ENCODE measurements at regions not wholly inside any gene's neighbourhood (a gene's known extent, or its start where the extent isn't known, plus 50 kb on each side); places are given as distances from the start of the nearest gene placed in this dataset.
"Not testable (repeated sequence)": the region's sequence is repeated elsewhere in the genome, so short reads cannot be mapped to it uniquely, and the experiment has no call there.

- DNase-seq = no peak
These were observed 883.6 kb downstream of the KCNJ2 start for GRCh38 chr17:71052971-71053370.

GRCh38 chr17:71055128-71055527 lies 885.8 kb downstream of the KCNJ2 start:
- DNase-seq = no peak

- no peak for DNase-seq
These were observed 888.1 kb downstream of the KCNJ2 start for GRCh38 chr17:71057448-71057847.

- no peak for DNase-seq
These were observed 888.6 kb downstream of the KCNJ2 start for GRCh38 chr17:71057938-71058337.

GRCh38 chr17:71063127-71063526 lies 893.8 kb downstream of the KCNJ2 start:
- DNase-seq = no peak

- DNase-seq = no peak
These were observed 894.2 kb downstream of the KCNJ2 start for GRCh38 chr17:71063559-71063958.

GRCh38 chr17:71067669-71068407 lies 898.5 kb downstream of the KCNJ2 start:
- no peak for DNase-seq

GRCh38 chr17:71068408-71068750 lies 899.0 kb downstream of the KCNJ2 start:
- DNase-seq = no peak

- DNase-seq = no peak
These were observed 901.7 kb downstream of the KCNJ2 start for GRCh38 chr17:71071041-71071440.

GRCh38 chr17:71071837-71072236 lies 902.5 kb downstream of the KCNJ2 start:
- no peak for DNase-seq

GRCh38 chr17:71080937-71081336 lies 911.6 kb downstream of the KCNJ2 start:
- DNase-seq = no peak

GRCh38 chr17:71081666-71082065 lies 912.3 kb downstream of the KCNJ2 start:
- DNase-seq = no peak

- DNase-seq = no peak
These were observed 914.9 kb downstream of the KCNJ2 start for GRCh38 chr17:71084219-71084618.

GRCh38 chr17:71084838-71085237 lies 915.5 kb downstream of the KCNJ2 start:
- no peak for DNase-seq

GRCh38 chr17:71085238-71086033 lies 916.1 kb downstream of the KCNJ2 start:
- DNase-seq = no peak

GRCh38 chr17:71089431-71089830 lies 920.1 kb downstream of the KCNJ2 start:
- no peak for DNase-seq

GRCh38 chr17:71098071-71098470 lies 928.7 kb downstream of the KCNJ2 start:
- no peak for DNase-seq

GRCh38 chr17:71099003-71099714 lies 929.8 kb downstream of the KCNJ2 start:
- DNase-seq = no peak

- DNase-seq = no peak
These were observed 933.4 kb downstream of the KCNJ2 start for GRCh38 chr17:71102777-71103176.

- DNase-seq = no peak
These were observed 934.9 kb downstream of the KCNJ2 start for GRCh38 chr17:71104225-71104624.

- not testable (repeated sequence) for DNase-seq
These were observed 936.7 kb downstream of the KCNJ2 start for GRCh38 chr17:71106056-71106455.

GRCh38 chr17:71107136-71107535 lies 937.8 kb downstream of the KCNJ2 start:
- DNase-seq = no peak

GRCh38 chr17:71109697-71110096 lies 940.4 kb downstream of the KCNJ2 start:
- DNase-seq = no peak

- no peak for DNase-seq
These were observed 941.0 kb downstream of the KCNJ2 start for GRCh38 chr17:71110326-71110725.
